Common myeloid progenitor, CD34-positive (primary cell): ENCODE measurements at regions not wholly inside any gene's neighbourhood (a gene's known extent, or its start where the extent isn't known, plus 50 kb on each side); places are given as distances from the start of the nearest gene placed in this dataset.

ENCODE experiments used
- CTCF ChIA-PET: fragments of 350-600 bp; sonication (Branson Sonifier 250); formaldehyde crosslinking; loops from one replicate; lab custom pipeline; 2021; ENCODE audit warnings: antibody characterized with exemption; lab: Charles Lee
- POLR2A ChIA-PET: fragments of 350-600 bp; sonication (Branson Sonifier 250); formaldehyde crosslinking; loops from one replicate; lab custom pipeline; 2021; ENCODE audit warnings: antibody characterized with exemption; lab: Charles Lee
- DNase-seq, 3 donors: peaks; one replicate each; pipeline versions ENCODE4 v3.0.0 to v3.0.0-alpha.2; 2013
- H3K27ac ChIP-seq, 2 experiments: 1 replicate in 1 of 2; 2 replicates in 1 of 2; pipeline ENCODE4 v1.7.0; 2013; ENCODE audit warnings: inconsistent platforms in 2 of 2, low read length in 2 of 2, mild to moderate bottlenecking in 2 of 2, low read depth in 1 of 2, moderate library complexity in 1 of 2; ENCODE audit not compliant: severe bottlenecking in 2 of 2, insufficient read depth in 1 of 2, poor library complexity in 1 of 2
- H3K27me3 ChIP-seq, 5 experiments: replicated peaks in 2 of 5; 1 replicate in 3 of 5; 2 replicates in 2 of 5; pipeline versions ENCODE4 v1.6.1 to v1.7.0; 2013; ENCODE audit warnings: low read length in 4 of 5, mild to moderate bottlenecking in 2 of 5, moderate library complexity in 2 of 5, inconsistent platforms in 1 of 5; ENCODE audit not compliant: insufficient read depth in 5 of 5, control insufficient read depth in 4 of 5
- H3K36me3 ChIP-seq, 4 experiments: 1 replicate in 2 of 4; 2 replicates in 2 of 4; pipeline versions ENCODE4 v1.6.1 to v1.7.0; 2013; ENCODE audit warnings: low read length in 3 of 4, control low read depth in 1 of 4, mild to moderate bottlenecking in 1 of 4; ENCODE audit not compliant: control insufficient read depth in 4 of 4, insufficient read depth in 4 of 4
- H3K4me1 ChIP-seq, 4 experiments: 1 replicate in 3 of 4; 2 replicates in 1 of 4; pipeline versions ENCODE4 v1.6.1 to v1.7.1; 2013; ENCODE audit warnings: low read length in 3 of 4, mild to moderate bottlenecking in 3 of 4, control low read depth in 1 of 4, inconsistent platforms in 1 of 4, moderate library complexity in 1 of 4; ENCODE audit not compliant: control insufficient read depth in 4 of 4, insufficient read depth in 4 of 4; ENCODE audit errors: control extremely low read depth in 1 of 4
- H3K4me3 ChIP-seq, 7 experiments: 1 replicate in 4 of 7; 2 replicates in 3 of 7; pipeline versions ENCODE4 v1.5.1 to v1.7.0; 2013; ENCODE audit warnings: mild to moderate bottlenecking in 7 of 7, low read length in 6 of 7, moderate library complexity in 6 of 7, inconsistent platforms in 2 of 7, low read depth in 2 of 7, control low read depth in 1 of 7; ENCODE audit not compliant: insufficient read depth in 4 of 7, control insufficient read depth in 1 of 7; ENCODE audit errors: extremely low read depth in 1 of 7
- H3K9me3 ChIP-seq, 5 experiments: 1 replicate in 4 of 5; 2 replicates in 1 of 5; pipeline versions ENCODE4 v1.6.1 to v1.7.1; 2013; ENCODE audit warnings: low read length in 4 of 5, mild to moderate bottlenecking in 2 of 5, inconsistent platforms in 1 of 5, low read depth in 1 of 5, moderate library complexity in 1 of 5; ENCODE audit not compliant: control insufficient read depth in 4 of 5, insufficient read depth in 2 of 5; ENCODE audit errors: control extremely low read depth in 1 of 5
- WGBS: methylation state at CpG from one replicate; pipeline ENCODE4 v1.1.5; 2013; ENCODE audit not compliant: insufficient coverage; 5-methylcytosine and 5-hydroxymethylcytosine counted together

- Histone ChIP-seq H3K27ac (no peak overlapping the region), H3K36me3 (peaks cover 0 to 5% (median 0%) of the 10 kb centered on the region in 4 experiments), H3K9me3 (no peaks in the 10 kb centered on the region), H3K4me1 (no peaks in the 10 kb centered on the region), H3K27me3 (no peaks in the 10 kb centered on the region), H3K4me3 (no peak overlapping the region)
- WGBS = 96% methylated on average over 19 of the region's 21 CpGs
- CTCF ChIA-PET = no interaction called here
- POLR2A ChIA-PET = no interaction called here
- DNase-seq = no peak
Measured at GRCh38 chr14:101040538-101041442, 137.3 kb upstream of the RTL1 start.

GRCh38 chr14:101043891-101044290 lies 140.4 kb upstream of the RTL1 start:
- ChIA-PET POLR2A (no interaction called here), CTCF (no interaction called here)
- Histone ChIP-seq H3K4me3 (no peak overlapping the region), H3K36me3 (peaks cover 0 to 5% (median 0%) of the 10 kb centered on the region in 4 experiments), H3K9me3 (no peaks in the 10 kb centered on the region), H3K27me3 (no peaks in the 10 kb centered on the region), H3K27ac (no peak overlapping the region), H3K4me1 (no peaks in the 10 kb centered on the region)
- DNase-seq = no peak
- WGBS = 97% methylated on average over 8 of the region's 9 CpGs

- H3K9me3 ChIP-seq = no peaks in the 10 kb centered on the region
- WGBS = 95% methylated on average over 12 of the region's 14 CpGs
- no peak for DNase-seq
- no peaks in the 10 kb centered on the region for H3K4me1 ChIP-seq
- no peak overlapping the region for H3K27ac ChIP-seq
- CTCF ChIA-PET = no interaction called here
- H3K36me3 ChIP-seq = peaks cover 0 to 5% (median 0%) of the 10 kb centered on the region in 4 experiments
- no peak overlapping the region for H3K4me3 ChIP-seq
- POLR2A ChIA-PET = no interaction called here
- no peaks in the 10 kb centered on the region for H3K27me3 ChIP-seq
Measured at GRCh38 chr14:101044741-101045140, 141.2 kb upstream of the RTL1 start.

- Histone ChIP-seq H3K36me3 (peaks cover 0 to 5% (median 0%) of the 10 kb centered on the region in 4 experiments), H3K27ac (no peak overlapping the region), H3K9me3 (no peaks in the 10 kb centered on the region), H3K27me3 (no peaks in the 10 kb centered on the region), H3K4me1 (no peaks in the 10 kb centered on the region), H3K4me3 (no peak overlapping the region)
- no peak for DNase-seq
- POLR2A ChIA-PET = no interaction called here
- WGBS = 98% methylated on average over 8 of the region's 9 CpGs
- CTCF ChIA-PET = no interaction called here
Measured at GRCh38 chr14:101045511-101045910, 142.0 kb upstream of the RTL1 start.

- POLR2A ChIA-PET = no interaction called here
Measured at GRCh38 chr14:101046071-101046470, 142.5 kb upstream of the RTL1 start.

GRCh38 chr14:101047326-101047725 lies 143.8 kb upstream of the RTL1 start:
- Histone ChIP-seq H3K4me1 (no peaks in the 10 kb centered on the region), H3K27ac (no peak overlapping the region), H3K4me3 (no peak overlapping the region), H3K27me3 (no peaks in the 10 kb centered on the region), H3K9me3 (no peaks in the 10 kb centered on the region), H3K36me3 (peaks cover 0 to 8% (median 0%) of the 10 kb centered on the region in 4 experiments)
- ChIA-PET POLR2A (no interaction called here), CTCF (interaction anchor here (0.6 kb wide), 1 partner anchor 11 kb away, joined by 3 read pairs; no protein-coding TSS in a partner anchor)
- WGBS = 78% methylated on average over 9 of the region's 11 CpGs
- peak; percentile 71 to 91 (median 81) for DNase-seq

More at GRCh38 chr14:101046071-101046470, 142.5 kb upstream of the RTL1 start:
- no peaks in the 10 kb centered on the region for H3K27me3 ChIP-seq
- H3K4me3 ChIP-seq = no peak overlapping the region
- peak in 2 of 3 donors; percentile 24 to 26 for DNase-seq
- 82% methylated on average over 12 of the region's 17 CpGs for WGBS
- H3K9me3 ChIP-seq = no peaks in the 10 kb centered on the region
- H3K4me1 ChIP-seq = no peaks in the 10 kb centered on the region
- H3K36me3 ChIP-seq = peaks cover 0 to 5% (median 0%) of the 10 kb centered on the region in 4 experiments
- H3K27ac ChIP-seq = no peak overlapping the region
- CTCF ChIA-PET = no interaction called here

GRCh38 chr14:101048766-101049165 lies 145.2 kb upstream of the RTL1 start:
- CTCF ChIA-PET = no interaction called here
- H3K4me1 ChIP-seq = no peaks in the 10 kb centered on the region
- WGBS = 97% methylated on average over 14 of the region's 14 CpGs
- peaks cover 0 to 8% (median 0%) of the 10 kb centered on the region in 4 experiments for H3K36me3 ChIP-seq
- no peak overlapping the region for H3K4me3 ChIP-seq
- no peaks in the 10 kb centered on the region for H3K27me3 ChIP-seq
- H3K27ac ChIP-seq = no peak overlapping the region
- no peak for DNase-seq
- H3K9me3 ChIP-seq = no peaks in the 10 kb centered on the region
- POLR2A ChIA-PET = no interaction called here
